ENCODE measurements at regions not wholly inside any gene's neighbourhood (a gene's known extent, or its start where the extent isn't known, plus 50 kb on each side); places are given as distances from the start of the nearest gene placed in this dataset.

DNA sequence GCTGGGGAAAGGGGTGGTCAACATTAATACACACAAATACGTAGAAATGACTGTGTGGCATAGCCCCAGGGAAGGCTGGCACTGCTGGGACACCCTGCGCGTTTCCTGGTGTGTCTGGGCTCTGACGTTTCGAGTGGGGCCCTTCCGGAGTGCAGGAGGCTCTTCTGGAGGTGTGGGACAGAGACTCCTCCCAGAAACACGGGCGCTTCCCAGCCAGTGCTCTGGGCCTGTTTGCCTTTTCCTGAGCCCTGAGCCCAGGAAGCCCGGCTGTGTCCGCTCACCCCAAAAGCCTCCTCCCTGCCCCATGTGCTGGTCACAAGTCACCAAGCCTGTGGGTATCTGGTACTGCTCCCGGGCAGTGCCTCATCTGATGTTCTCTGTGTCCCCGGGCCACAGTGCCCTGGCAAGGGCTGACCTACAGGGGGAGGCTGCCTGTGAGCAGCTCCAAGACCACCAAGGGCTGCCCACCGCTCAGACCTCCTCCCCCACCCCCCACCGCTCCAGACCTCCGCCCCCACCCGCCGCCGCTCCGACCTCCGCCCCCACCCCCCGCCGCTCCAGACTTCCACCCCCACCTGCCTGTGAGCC, 1133.3 kb downstream of the BRD1 start:
- no peak for ATAC-seq

DNA sequence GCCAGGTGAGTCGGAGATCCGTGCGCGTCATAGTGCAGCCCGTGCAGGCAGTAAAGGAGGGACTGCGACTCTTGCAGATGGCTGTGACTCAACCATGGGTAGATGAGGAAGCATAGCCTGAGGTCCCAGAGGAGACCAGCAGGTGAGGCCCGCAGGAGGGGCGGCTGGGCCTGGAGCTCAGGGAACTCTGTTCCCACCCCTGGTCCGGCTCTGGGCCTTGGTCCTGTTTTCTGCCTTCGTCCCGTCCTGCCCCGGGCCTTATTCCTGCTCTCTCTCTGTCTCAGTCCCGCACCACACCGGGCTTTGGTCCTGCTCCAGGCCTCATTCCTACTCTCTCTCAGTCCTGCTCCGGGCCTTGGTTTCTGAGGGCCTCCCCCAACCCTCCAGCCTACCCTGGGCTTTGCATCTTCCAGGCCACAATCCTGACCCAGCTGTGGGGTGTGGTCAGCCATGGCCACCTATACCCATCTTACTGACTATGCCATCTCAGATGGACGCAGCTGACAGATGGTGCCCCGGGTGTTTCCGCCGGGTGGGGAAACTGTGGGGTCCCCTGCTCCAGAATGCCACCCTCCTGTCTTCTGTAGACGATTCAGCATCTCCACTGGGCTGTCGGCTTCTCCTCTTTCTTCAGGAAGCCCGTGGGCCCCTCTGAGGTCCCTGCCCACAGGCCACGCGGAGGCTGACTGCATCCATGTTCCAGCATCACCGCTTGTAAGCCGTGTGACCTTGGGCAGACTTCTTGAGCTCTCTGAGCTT, 1134.1 kb downstream of the BRD1 start:
- no peak for ATAC-seq

DNA sequence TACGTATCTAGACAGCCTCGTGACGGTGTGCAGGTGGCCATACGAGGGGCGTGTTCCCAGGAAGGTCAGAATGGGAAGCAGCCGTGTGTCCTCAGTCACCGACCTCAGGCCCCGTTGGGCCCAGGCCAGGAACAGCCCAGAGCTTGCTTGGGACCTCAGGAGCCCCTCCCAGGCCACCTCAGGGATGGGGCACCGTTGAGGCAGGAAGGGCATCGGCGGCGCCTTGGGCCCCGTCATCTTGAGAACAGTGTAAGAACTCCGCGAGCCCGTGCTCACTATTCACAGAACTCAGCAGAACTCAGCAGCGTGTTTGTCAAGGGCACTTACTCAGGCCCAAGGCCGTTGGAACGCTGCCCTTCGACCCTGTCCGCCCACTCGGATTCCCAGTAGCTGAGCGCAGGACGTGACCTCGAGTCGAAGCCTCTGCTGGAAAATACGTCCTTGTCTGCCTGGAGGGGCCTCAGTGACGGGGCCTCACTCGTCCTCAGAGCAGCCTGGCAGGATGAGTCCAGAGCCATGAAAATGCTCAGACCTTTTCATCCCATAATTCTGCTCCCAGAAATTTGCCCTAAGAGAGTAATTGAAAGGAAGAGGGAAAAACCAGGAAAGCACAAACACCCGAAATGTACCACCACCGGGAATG, 1134.8 kb downstream of the BRD1 start:
- no peak for ATAC-seq

GRCh38 chr22:48691431-48691851, 1136.2 kb downstream of the BRD1 start:
- ATAC-seq: no peak

GRCh38 chr22:48690583-48691317, 1136.9 kb downstream of the BRD1 start:
- no peak for ATAC-seq

GRCh38 chr22:48689206-48689605, 1138.5 kb downstream of the BRD1 start:
- ATAC-seq: no peak

GRCh38 chr22:48688366-48688765, 1139.3 kb downstream of the BRD1 start:
- no peak for ATAC-seq

- no peak for ATAC-seq
Observed at GRCh38 chr22:48687606-48688005, 1140.1 kb downstream of the BRD1 start.

GRCh38 chr22:48686694-48687302, 1140.9 kb downstream of the BRD1 start:
- ATAC-seq: no peak

DNA sequence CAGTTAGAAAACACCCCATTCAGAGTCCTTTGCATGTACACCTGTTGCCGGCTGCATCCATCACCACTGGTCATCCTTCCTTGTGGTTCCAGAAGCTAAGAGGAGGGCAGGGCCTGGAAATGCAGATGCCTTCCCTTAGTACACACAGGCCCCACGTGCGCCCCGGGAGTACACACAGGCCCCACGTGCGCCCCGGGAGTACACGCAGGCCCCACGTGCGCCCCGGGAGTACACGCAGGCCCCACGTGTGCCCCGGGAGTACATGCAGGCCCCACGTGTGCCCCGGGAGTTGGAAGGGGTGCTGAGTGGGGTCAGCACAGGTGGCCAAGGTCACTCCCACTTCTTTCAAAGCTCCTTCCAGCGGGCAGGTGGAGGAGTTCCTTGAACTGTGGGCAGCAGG, 1141.9 kb downstream of the BRD1 start:
- ATAC-seq: no peak

DNA sequence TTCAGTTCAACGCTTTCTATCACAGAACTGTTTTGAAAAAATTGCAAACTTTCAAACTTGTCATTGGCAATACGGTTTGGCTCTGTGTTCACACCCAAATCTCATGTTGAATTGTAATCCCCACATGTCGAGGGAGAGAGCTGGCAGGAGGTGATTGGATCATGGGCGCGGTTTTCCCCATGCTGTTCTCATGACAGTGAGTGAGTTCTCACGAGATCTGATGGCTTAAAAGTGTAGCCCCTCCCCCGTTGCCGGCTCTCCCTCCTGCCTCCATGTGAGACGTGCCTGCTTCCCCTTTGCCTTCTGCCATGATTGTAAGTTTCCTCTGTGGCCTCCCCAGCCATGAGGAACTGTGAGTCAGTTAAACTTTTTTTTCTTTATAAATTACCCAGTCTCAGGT, 1144.0 kb downstream of the BRD1 start:
- ATAC-seq: no peak

GRCh38 chr22:48682504-48682903, 1145.2 kb downstream of the BRD1 start:
- no peak for ATAC-seq

DNA sequence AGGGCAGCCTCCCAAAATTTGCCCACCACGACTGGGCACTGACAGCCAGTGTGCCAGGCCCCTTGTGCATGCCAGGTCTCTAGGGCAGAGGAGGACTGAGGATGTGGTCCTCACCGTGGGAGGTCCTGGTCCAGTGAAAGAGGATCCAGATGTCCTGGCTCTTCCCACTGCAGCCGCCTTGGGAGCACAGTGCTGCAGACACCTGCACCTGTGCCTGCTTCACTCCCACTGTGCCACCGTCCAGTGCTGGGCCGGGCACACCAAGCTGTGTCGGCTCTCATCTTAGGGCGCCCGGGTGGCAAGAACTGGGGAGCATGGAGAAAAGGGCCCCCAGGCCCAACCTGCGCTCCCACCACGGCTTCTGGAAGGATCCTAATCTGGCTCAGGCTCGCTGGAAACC, 1147.1 kb downstream of the BRD1 start:
- ATAC-seq: no peak

DNA sequence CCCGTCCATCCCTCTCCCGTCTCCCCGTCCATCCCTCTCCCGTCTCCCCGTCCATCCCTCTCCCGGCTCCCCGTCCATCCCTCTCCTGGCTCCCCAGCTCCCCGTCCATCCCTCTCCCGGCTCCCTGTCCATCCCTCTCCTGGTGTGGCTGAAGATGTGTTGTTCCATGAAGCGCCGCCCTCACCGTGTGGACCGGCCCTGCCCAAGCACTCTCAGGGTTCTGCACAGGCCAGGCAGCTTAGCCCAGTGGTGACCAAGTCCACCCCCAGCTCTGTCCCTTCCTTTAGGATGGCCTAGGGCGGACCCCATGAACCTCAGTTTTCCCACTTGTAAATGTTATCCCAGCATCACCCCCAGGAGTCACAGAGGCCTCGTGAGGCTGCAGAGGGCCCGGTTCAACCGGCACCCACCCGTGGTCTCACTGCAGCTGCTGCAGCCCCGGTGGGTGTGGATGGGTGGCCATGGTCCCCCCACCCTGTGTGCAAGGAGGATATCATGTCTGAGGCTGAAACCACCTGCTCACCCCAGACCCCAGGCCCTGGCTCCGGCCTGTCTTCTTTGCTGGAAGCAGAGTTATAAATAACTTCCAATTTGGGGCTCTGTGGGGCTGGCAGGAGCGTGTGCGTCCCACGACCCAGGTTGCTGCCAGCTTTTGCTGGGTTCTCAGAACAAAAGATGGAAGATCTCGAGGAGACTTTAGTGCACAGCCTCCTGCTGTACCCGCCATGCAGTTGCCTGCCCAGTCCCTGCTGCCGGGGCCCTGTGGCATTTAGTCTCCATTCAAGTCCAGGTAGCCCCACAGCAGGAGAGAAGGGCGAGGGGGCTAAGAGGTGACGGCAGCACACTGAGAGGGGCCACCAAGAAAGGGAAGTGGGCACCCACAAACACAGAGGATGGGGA, 1147.8 kb downstream of the BRD1 start:
- ATAC-seq: no peak

GRCh38 chr22:48678171-48679135, 1149.2 kb downstream of the BRD1 start:
- no peak for ATAC-seq

GRCh38 chr22:48677621-48678020, 1150.1 kb downstream of the BRD1 start:
- ATAC-seq: no peak

DNA sequence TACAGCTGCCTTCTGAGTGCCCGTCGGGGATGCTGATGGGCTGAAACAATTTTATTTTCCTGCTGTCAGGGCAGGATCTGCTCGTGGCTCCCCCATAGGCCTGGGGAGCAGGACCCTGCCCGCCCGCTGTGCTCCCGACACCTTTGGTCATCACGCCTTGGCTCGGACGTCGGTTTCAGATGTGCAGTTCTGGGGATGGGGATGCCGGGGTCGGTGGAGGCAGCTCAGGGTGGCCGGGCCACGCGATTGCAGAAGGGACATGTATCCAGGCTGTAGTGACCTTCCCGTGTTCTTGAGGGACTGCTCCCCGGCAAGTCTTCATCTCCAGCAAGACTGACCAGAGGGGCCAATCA, 1150.5 kb downstream of the BRD1 start:
- ATAC-seq: no peak

DNA sequence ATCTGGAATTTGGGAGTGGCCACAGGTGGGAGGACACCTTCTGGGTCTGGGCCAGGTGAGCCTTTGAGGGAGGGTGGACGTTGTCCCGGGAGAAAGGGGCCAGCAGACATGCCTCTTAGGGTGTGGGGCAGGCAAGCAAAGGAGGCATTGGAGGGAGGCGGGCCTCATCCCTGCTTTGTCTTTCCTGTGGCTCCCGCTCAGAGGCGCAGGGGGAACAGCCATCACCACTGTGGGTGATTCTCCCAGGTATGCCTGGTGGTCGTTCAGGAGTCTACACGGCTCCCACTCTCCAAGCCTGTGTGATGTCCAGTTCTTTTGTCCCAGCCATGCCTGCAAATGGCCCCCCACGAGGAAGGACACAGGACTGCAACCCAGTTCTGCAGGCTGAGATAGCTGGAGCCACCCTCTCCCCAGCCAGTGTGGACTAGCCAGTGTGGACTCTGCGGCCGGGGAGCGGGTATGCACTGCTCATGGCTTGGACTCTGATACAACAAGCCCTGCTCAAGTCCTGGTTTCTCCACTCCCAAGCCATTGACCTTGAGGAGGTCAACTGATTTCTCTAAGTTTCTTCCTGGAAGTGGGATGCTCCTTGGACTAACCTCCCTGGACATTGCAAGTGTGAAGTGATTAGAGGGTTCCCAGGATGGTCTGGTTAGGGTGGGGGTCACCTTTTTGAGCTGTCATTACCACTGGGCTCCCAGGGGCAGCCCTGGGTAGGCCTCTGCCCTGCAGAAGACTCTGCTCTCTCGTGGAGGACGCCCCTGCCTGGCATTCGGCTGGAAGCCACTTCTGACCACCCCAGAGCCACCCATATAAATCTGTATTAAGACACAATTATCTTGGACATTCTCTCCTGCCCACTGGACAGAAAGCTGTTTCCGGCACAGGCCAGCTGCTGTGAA, 1151.2 kb downstream of the BRD1 start:
- no peak for ATAC-seq

DNA sequence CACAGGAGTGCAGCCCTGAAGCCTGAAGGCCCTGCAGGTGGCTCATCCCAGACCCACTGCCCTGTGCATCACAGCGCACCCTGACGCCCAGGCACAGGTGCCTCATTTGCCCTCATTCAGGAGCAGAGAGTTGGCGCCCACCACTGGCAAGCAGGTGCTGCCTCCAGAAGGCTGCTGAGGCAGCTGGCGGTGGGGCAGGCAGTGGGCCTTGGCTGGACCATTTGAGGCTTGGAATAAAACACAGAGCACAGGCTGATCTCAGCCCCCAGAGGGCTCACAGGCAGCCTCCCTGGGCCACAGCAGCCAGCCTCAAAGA, 1151.9 kb downstream of the BRD1 start:
- ATAC-seq: no peak

Data from activated CD4-positive, CD25-positive, alpha-beta regulatory T cell treated with anti-CD3 and anti-CD28 coated beads, Interleukin-2, amount 50 U/mL, for 24 hours (primary cell).